Memory B cell (primary cell): ENCODE measurements at regions not wholly inside any gene's neighbourhood (a gene's known extent, or its start where the extent isn't known, plus 50 kb on each side); places are given as distances from the start of the nearest gene placed in this dataset.
"Not testable (repeated sequence)": the region's sequence is repeated elsewhere in the genome, so short reads cannot be mapped to it uniquely, and the experiment has no call there.

Experiments used
- ATAC-seq: fragments of 150-1000 bp; cut with Tn5 transposase; 2 replicates; pipeline ENCODE4 v1.10.0; 2021; ENCODE audit warnings: low read depth, mild to moderate bottlenecking, moderate library complexity
- DNase-seq, 2 donors: peaks; one replicate each; pipeline ENCODE4 v3.0.0; 2022; ENCODE audit warnings: low spot score in 2 of 2
- H3K27ac Mint-ChIP-seq: one replicate; pipeline ENCODE4 v1.8.0; 2022; ENCODE audit warnings: mild to moderate bottlenecking, moderate library complexity, mixed read lengths
- H3K27me3 Mint-ChIP-seq: one replicate; pipeline ENCODE4 v1.8.0; 2022; ENCODE audit warnings: mixed read lengths
- H3K36me3 Mint-ChIP-seq: one replicate; pipeline ENCODE4 v1.8.0; 2022; ENCODE audit warnings: mild to moderate bottlenecking, mixed read lengths
- H3K4me1 Mint-ChIP-seq: one replicate; pipeline ENCODE4 v1.8.0; 2022; ENCODE audit warnings: mixed read lengths
- H3K4me3 Mint-ChIP-seq: one replicate; pipeline ENCODE4 v1.8.0; 2022; ENCODE audit warnings: mild to moderate bottlenecking, moderate library complexity, mixed read lengths
- H3K9me3 Mint-ChIP-seq: one replicate; pipeline ENCODE4 v1.8.0; 2022; ENCODE audit warnings: mixed read lengths

- H3K4me3 Mint-ChIP-seq, result no peak overlapping the region
Measured at GRCh38 chr4:189660722-189661360, 279.8 kb upstream of the FRG1 start.

GRCh38 chr4:189664693-189665250 lies 275.9 kb upstream of the FRG1 start:
- H3K36me3 Mint-ChIP-seq, result no peaks in the 10 kb centered on the region
- ATAC-seq, result no peak

More at GRCh38 chr4:189660722-189661360, 279.8 kb upstream of the FRG1 start:
- Mint-ChIP-seq H3K9me3 (peaks cover 1% of the 10 kb centered on the region), H3K36me3 (no peaks in the 10 kb centered on the region), H3K27ac (no peak overlapping the region), H3K4me1 (peaks cover 2% of the 10 kb centered on the region), H3K27me3 (no peaks in the 10 kb centered on the region)
- no peak for ATAC-seq
- DNase-seq, result no peak

DNA sequence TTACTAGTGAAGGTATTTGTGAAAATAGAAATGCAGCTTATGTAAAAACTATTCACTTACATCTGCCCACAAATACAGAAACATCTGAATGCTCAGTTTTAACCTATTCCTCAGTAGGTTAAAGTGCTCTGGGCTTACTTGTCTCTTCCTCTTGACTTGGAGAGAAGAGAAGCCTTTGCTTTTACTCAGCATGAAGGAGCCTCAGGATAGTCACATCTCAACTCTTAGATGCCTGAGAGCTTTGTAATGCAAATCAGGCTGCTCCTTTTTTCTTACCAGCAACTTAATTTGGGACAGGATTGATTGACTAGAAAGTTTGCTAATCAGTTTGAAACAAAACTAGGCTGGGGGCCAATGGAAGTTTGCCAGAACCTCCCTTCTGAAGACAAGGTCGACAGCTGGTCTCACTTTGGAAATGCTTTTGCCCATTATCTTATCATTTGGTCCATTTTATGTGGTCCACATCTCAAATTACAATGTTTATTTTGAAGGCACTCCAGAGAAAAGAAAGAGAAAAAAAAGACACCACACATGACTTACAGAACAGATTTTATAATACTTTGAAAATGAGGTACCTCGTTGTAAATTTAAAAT lies 274.9 kb upstream of the FRG1 start:
- H3K9me3 Mint-ChIP-seq, H3K4me1 Mint-ChIP-seq, DNase-seq, H3K36me3 Mint-ChIP-seq, H3K4me3 Mint-ChIP-seq, ATAC-seq, H3K27me3 Mint-ChIP-seq, H3K27ac Mint-ChIP-seq: not testable (repeated sequence)

More at GRCh38 chr4:189664693-189665250, 275.9 kb upstream of the FRG1 start:
- Mint-ChIP-seq H3K27ac (no peak overlapping the region), H3K27me3 (no peaks in the 10 kb centered on the region), H3K4me1 (no peaks in the 10 kb centered on the region), H3K9me3 (no peaks in the 10 kb centered on the region), H3K4me3 (no peak overlapping the region)
- DNase-seq, result no peak

- not testable (repeated sequence) for H3K27ac Mint-ChIP-seq, H3K36me3 Mint-ChIP-seq, H3K27me3 Mint-ChIP-seq, H3K9me3 Mint-ChIP-seq, ATAC-seq, H3K4me1 Mint-ChIP-seq, H3K4me3 Mint-ChIP-seq, DNase-seq
Measured at GRCh38 chr4:189667386-189667785, 273.3 kb upstream of the FRG1 start.

GRCh38 chr4:189697675-189698245 lies 242.9 kb upstream of the FRG1 start:
- H3K27ac Mint-ChIP-seq, ATAC-seq, DNase-seq, H3K9me3 Mint-ChIP-seq, H3K4me1 Mint-ChIP-seq, H3K27me3 Mint-ChIP-seq, H3K4me3 Mint-ChIP-seq, H3K36me3 Mint-ChIP-seq: not testable (repeated sequence)

DNA sequence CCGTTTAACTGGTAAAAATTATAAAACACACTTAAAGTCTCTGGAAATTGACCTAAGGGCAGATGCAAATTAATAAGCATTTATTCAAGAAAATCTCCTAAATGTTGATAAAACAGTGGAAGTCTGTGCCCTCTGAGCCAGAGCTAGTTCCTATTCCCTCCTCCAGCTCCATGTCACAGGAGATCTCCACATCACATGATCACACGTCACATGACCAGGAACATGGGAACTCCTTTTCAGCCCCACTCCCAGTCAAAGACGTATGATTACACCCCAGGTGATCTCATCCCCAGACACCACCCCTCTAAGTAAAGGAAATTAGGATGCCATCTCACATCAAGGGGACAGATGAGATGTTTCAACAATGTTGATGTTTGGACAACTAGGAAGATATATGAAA lies 237.7 kb upstream of the FRG1 start:
- not testable (repeated sequence) for H3K36me3 Mint-ChIP-seq, H3K9me3 Mint-ChIP-seq, DNase-seq, H3K4me1 Mint-ChIP-seq, H3K4me3 Mint-ChIP-seq, H3K27me3 Mint-ChIP-seq, H3K27ac Mint-ChIP-seq, ATAC-seq

DNA sequence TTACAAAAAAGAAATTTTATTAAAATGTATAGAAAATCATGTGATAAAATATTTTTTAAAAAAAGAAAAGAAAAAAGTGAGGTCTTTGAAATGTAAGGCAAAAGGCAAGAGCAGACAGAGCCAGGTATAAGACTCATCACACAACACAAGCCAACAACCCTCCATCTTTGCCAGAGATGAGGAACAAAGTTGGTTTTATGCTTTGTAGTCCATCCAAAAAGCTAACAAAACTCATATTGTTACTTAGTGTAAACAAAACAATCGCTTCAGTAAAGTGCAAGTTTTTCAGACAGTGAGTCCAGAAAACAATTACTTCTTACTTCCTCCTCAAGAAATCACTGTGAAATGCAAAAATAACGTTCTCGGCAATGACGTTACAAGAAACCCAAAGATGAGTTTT lies 233.9 kb upstream of the FRG1 start:
- H3K4me1 Mint-ChIP-seq, ATAC-seq, H3K36me3 Mint-ChIP-seq, H3K27ac Mint-ChIP-seq, H3K27me3 Mint-ChIP-seq, H3K9me3 Mint-ChIP-seq, H3K4me3 Mint-ChIP-seq, DNase-seq: not testable (repeated sequence)

GRCh38 chr4:189707227-189707626 lies 233.4 kb upstream of the FRG1 start:
- not testable (repeated sequence) for H3K4me1 Mint-ChIP-seq, H3K36me3 Mint-ChIP-seq, H3K4me3 Mint-ChIP-seq, H3K27ac Mint-ChIP-seq, DNase-seq, H3K27me3 Mint-ChIP-seq, H3K9me3 Mint-ChIP-seq, ATAC-seq

DNA sequence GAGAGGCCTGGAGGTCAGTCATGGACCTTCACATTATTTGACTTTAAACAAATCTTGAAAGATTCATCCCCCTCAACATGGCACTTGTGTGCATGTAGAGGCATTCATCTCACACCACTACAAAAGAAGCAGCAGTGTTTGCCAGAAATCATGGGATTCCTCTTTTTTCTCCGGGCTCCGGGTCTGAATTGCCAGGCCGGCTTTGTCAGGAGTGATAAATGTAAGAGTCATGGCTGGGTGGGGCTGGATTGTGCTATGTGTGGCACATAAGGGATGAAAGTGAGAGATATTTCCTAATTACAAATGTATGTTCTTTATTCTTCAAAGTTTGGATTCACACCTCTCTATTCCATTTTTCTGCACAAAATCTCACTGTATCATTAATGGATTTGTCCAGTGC lies 228.7 kb upstream of the FRG1 start:
- H3K27me3 Mint-ChIP-seq, H3K4me3 Mint-ChIP-seq, H3K36me3 Mint-ChIP-seq, H3K9me3 Mint-ChIP-seq, H3K4me1 Mint-ChIP-seq, ATAC-seq, H3K27ac Mint-ChIP-seq, DNase-seq: not testable (repeated sequence)

GRCh38 chr4:189721016-189721993 lies 219.4 kb upstream of the FRG1 start:
- H3K36me3 Mint-ChIP-seq, result not testable (repeated sequence)

GRCh38 chr4:189722324-189723003 lies 218.2 kb upstream of the FRG1 start:
- H3K4me3 Mint-ChIP-seq, ATAC-seq, H3K27me3 Mint-ChIP-seq, H3K4me1 Mint-ChIP-seq, DNase-seq, H3K36me3 Mint-ChIP-seq, H3K27ac Mint-ChIP-seq, H3K9me3 Mint-ChIP-seq: not testable (repeated sequence)

More at GRCh38 chr4:189721016-189721993, 219.4 kb upstream of the FRG1 start:
- not testable (repeated sequence) for H3K9me3 Mint-ChIP-seq, ATAC-seq, H3K4me3 Mint-ChIP-seq, H3K27me3 Mint-ChIP-seq, H3K4me1 Mint-ChIP-seq, H3K27ac Mint-ChIP-seq, DNase-seq

DNA sequence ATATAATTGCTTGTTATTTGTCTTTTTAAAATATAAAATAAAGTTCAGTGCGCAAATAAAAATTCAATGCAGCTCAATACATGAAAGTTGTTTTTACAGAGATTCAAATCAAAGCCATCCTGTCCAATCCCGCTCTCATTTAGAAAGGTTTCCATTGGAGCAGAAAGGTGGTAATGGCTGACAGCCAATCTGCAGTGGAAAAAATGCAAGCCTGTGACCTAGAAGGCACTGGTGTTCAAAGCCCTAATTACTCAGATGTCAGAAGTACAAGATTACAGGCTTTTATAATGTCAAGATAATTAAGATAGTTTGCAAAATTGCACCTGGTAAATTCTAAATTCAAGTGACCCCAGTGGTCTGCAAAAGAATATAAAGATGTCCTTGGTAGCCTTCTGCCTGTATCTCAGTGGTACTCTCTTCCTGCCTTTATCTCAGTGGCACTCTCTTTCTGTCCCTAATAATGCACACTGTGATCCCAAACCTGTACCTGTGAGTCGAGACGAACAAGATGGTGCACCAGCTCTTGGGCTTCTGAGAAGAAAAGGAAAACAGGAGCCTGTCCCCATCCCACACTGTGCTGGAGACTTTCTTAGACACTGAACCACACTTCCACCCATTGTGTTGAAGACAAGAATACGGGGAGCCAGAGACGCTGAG lies 212.6 kb upstream of the FRG1 start:
- not testable (repeated sequence) for H3K9me3 Mint-ChIP-seq, H3K4me3 Mint-ChIP-seq, H3K27ac Mint-ChIP-seq

GRCh38 chr4:189731989-189732388 lies 208.7 kb upstream of the FRG1 start:
- not testable (repeated sequence) for H3K4me3 Mint-ChIP-seq, H3K36me3 Mint-ChIP-seq, H3K27ac Mint-ChIP-seq, H3K9me3 Mint-ChIP-seq, ATAC-seq, H3K27me3 Mint-ChIP-seq, DNase-seq, H3K4me1 Mint-ChIP-seq

More for the DNA sequence above, 212.6 kb upstream of the FRG1 start:
- DNase-seq, H3K4me1 Mint-ChIP-seq, ATAC-seq, H3K27me3 Mint-ChIP-seq, H3K36me3 Mint-ChIP-seq: not testable (repeated sequence)
